GM18511 (cell line): ENCODE measurements at regions not wholly inside any gene's neighbourhood (a gene's known extent, or its start where the extent isn't known, plus 50 kb on each side); places are given as distances from the start of the nearest gene placed in this dataset.

Experiments used
- ATAC-seq: cut with Tn5 transposase; IDR thresholded peaks from one replicate; pipeline ENCODE4 v1.9.1; 2021; ENCODE audit warnings: mild to moderate bottlenecking, moderate library complexity; ENCODE audit not compliant: unreplicated experiment

GRCh38 chr2:64331849-64332699, 121.9 kb upstream of the LGALSL start:
- no peak for ATAC-seq

GRCh38 chr2:64336171-64336570, 117.8 kb upstream of the LGALSL start:
- ATAC-seq: no peak

GRCh38 chr2:64337314-64337713, 116.6 kb upstream of the LGALSL start:
- no peak for ATAC-seq

- ATAC-seq: no peak
Measured at GRCh38 chr2:64338108-64338507, 115.9 kb upstream of the LGALSL start.

- ATAC-seq: peak; percentile 79
Measured at GRCh38 chr2:64338910-64339500, 115.0 kb upstream of the LGALSL start.

GRCh38 chr2:64341461-64341860, 112.5 kb upstream of the LGALSL start:
- no peak for ATAC-seq

GRCh38 chr2:64342195-64343099, 111.5 kb upstream of the LGALSL start:
- ATAC-seq: no peak

GRCh38 chr2:64344999-64345576, 108.9 kb upstream of the LGALSL start:
- ATAC-seq: no peak

- no peak for ATAC-seq
Measured at GRCh38 chr2:64345998-64346397, 108.0 kb upstream of the LGALSL start.

GRCh38 chr2:64348386-64349130, 105.4 kb upstream of the LGALSL start:
- ATAC-seq: no peak

GRCh38 chr2:64349131-64349530, 104.8 kb upstream of the LGALSL start:
- ATAC-seq: no peak

GRCh38 chr2:64350996-64351395, 103.0 kb upstream of the LGALSL start:
- no peak for ATAC-seq

- no peak for ATAC-seq
Measured at GRCh38 chr2:64352292-64352691, 101.7 kb upstream of the LGALSL start.

- no peak for ATAC-seq
Measured at GRCh38 chr2:64354857-64355680, 98.9 kb upstream of the LGALSL start.

GRCh38 chr2:64356906-64357305, 97.1 kb upstream of the LGALSL start:
- no peak for ATAC-seq

- ATAC-seq: peak; percentile 52
Measured at GRCh38 chr2:64359171-64359891, 94.6 kb upstream of the LGALSL start.

- peak; percentile 91 for ATAC-seq
Measured at GRCh38 chr2:64359892-64360657, 93.9 kb upstream of the LGALSL start.
